Prostate gland (tissue), 2 donors: ENCODE measurements at regions not wholly inside any gene's neighbourhood (a gene's known extent, or its start where the extent isn't known, plus 50 kb on each side); places are given as distances from the start of the nearest gene placed in this dataset.
"Not testable (repeated sequence)": the region's sequence is repeated elsewhere in the genome, so short reads cannot be mapped to it uniquely, and the experiment has no call there.

ENCODE experiments used
- DNase-seq: peaks from one replicate; pipeline ENCODE4 v3.0.0-alpha.2; 2019; ENCODE audit warnings: low spot score
- H3K27ac ChIP-seq, 2 donors: fragments of 200-600 bp; sonication (generic); 2 replicates each; pipeline ENCODE4 v1.5.1; 2017 to 2019
- H3K27me3 ChIP-seq: fragments of 200-600 bp; sonication (generic); replicated peaks from 2 replicates; pipeline ENCODE4 v1.5.1; 2019; ENCODE audit not compliant: insufficient read depth
- H3K36me3 ChIP-seq, 2 donors: fragments of 200-600 bp; sonication (generic); 1 replicate in 1 of 2; 2 replicates in 1 of 2; pipeline versions ENCODE4 v1.5.1 to v1.8.1; 2017 to 2019
- H3K4me1 ChIP-seq: fragments of 200-600 bp; sonication (generic); replicated peaks from 2 replicates; pipeline ENCODE4 v1.5.1; 2019
- H3K4me3 ChIP-seq, 2 donors: fragments of 200-600 bp; sonication (generic); 2 replicates each; pipeline ENCODE4 v1.5.1; 2017 to 2019
- H3K9me3 ChIP-seq: fragments of 200-600 bp; sonication (generic); 2 replicates; pipeline ENCODE4 v1.5.1; 2017
- CTCF ChIP-seq, 4 experiments: fragments of 200-600 bp in 2 of 4; fragments of 450-650 bp in 2 of 4; sonication (generic) in 2 of 4; IDR thresholded peaks; 1 replicate in 3 of 4; 2 replicates in 1 of 4; pipeline ENCODE4 v1.5.1; 2016 to 2019; ENCODE audit warnings: antibody characterized with exemption in 4 of 4, mild to moderate bottlenecking in 2 of 4, moderate library complexity in 2 of 4
- POLR2A ChIP-seq: fragments of 450-650 bp; IDR thresholded peaks from one replicate; pipeline ENCODE4 v1.6.1; 2016; ENCODE audit warnings: antibody characterized with exemption, mild to moderate bottlenecking
- POLR2AphosphoS5 ChIP-seq: sonication (generic); formaldehyde crosslinking; IDR thresholded peaks from one replicate; pipeline ENCODE4 v1.6.1; 2017; ENCODE audit warnings: antibody characterized with exemption
- WGBS: methylation state at CpG from one replicate; pipeline ENCODE4 v1.1.5; 2018; 5-methylcytosine and 5-hydroxymethylcytosine counted together
- intact Hi-C: fragments of 100-400 bp; cut with DNase I; formaldehyde crosslinking; loops from one replicate; pipeline ENCODE4 v1.14.2; 2022

GRCh38 chr22:34841331-34841771, 224.6 kb upstream of the ISX start:
- intact Hi-C loops = no loop called here
- no peak for TF ChIP-seq POLR2AphosphoS5
- no peak for TF ChIP-seq POLR2A
- no peak for TF ChIP-seq CTCF (IDR thresholded peaks at IDR 0.05)
- no peak overlapping the region for H3K27ac ChIP-seq
- H3K9me3 ChIP-seq = no peaks in the 10 kb centered on the region
- H3K27me3 ChIP-seq = no peaks in the 10 kb centered on the region
- no peak for DNase-seq
- no peak overlapping the region for H3K4me3 ChIP-seq
- 57% methylated on average over 3 of the region's 3 CpGs for WGBS
- H3K4me1 ChIP-seq = no peaks in the 10 kb centered on the region
- H3K36me3 ChIP-seq = no peaks in the 10 kb centered on the region

- H3K9me3 ChIP-seq = no peaks in the 10 kb centered on the region
- no peak overlapping the region for H3K4me3 ChIP-seq
- no peak for TF ChIP-seq POLR2AphosphoS5
- TF ChIP-seq CTCF (IDR thresholded peaks at IDR 0.05) = no peak
- TF ChIP-seq POLR2A = no peak
- H3K27me3 ChIP-seq = no peaks in the 10 kb centered on the region
- no peak overlapping the region for H3K27ac ChIP-seq
- no peak for DNase-seq
- no peaks in the 10 kb centered on the region for H3K36me3 ChIP-seq
- intact Hi-C loops = no loop called here
- no peaks in the 10 kb centered on the region for H3K4me1 ChIP-seq
- WGBS = 40% methylated on average over 4 of the region's 4 CpGs
Measured at GRCh38 chr22:34841911-34842310, 224.0 kb upstream of the ISX start.

GRCh38 chr22:34842630-34843029, 223.3 kb upstream of the ISX start:
- TF ChIP-seq POLR2A = no peak
- TF ChIP-seq POLR2AphosphoS5 = no peak
- no peak for TF ChIP-seq CTCF (IDR thresholded peaks at IDR 0.05)
- Histone ChIP-seq H3K27me3 (no peaks in the 10 kb centered on the region), H3K9me3 (no peaks in the 10 kb centered on the region), H3K4me3 (no peak overlapping the region), H3K4me1 (no peaks in the 10 kb centered on the region), H3K27ac (no peak overlapping the region), H3K36me3 (no peaks in the 10 kb centered on the region)
- WGBS = 86% methylated on average over 2 of the region's 2 CpGs
- intact Hi-C loops = no loop called here
- DNase-seq = no peak

- not testable (repeated sequence) for DNase-seq
- WGBS = 59% methylated on average over 1 of the region's 1 CpG
Measured at GRCh38 chr22:34843743-34844142, 222.2 kb upstream of the ISX start.

GRCh38 chr22:34845391-34845790, 220.6 kb upstream of the ISX start:
- no peak for DNase-seq
- Histone ChIP-seq H3K4me3 (no peak overlapping the region), H3K4me1 (no peaks in the 10 kb centered on the region), H3K9me3 (no peaks in the 10 kb centered on the region), H3K27ac (no peak overlapping the region), H3K27me3 (no peaks in the 10 kb centered on the region), H3K36me3 (no peaks in the 10 kb centered on the region)
- WGBS = 98% methylated on average over 2 of the region's 2 CpGs
- TF ChIP-seq POLR2AphosphoS5 = no peak
- no peak for TF ChIP-seq CTCF (IDR thresholded peaks at IDR 0.05)
- TF ChIP-seq POLR2A = no peak
- intact Hi-C loops = no loop called here

More at GRCh38 chr22:34843743-34844142, 222.2 kb upstream of the ISX start:
- H3K4me3 ChIP-seq, H3K27me3 ChIP-seq, H3K9me3 ChIP-seq, H3K27ac ChIP-seq, intact Hi-C loops, H3K36me3 ChIP-seq, H3K4me1 ChIP-seq: not testable (repeated sequence)
